T follicular helper cell (primary cell): ENCODE measurements at regions not wholly inside any gene's neighbourhood (a gene's known extent, or its start where the extent isn't known, plus 50 kb on each side); places are given as distances from the start of the nearest gene placed in this dataset.
"Not testable (repeated sequence)": the region's sequence is repeated elsewhere in the genome, so short reads cannot be mapped to it uniquely, and the experiment has no call there.

Experiments used
- DNase-seq: peaks from one replicate; pipeline ENCODE4 v3.0.0-alpha.2; 2020; ENCODE audit warnings: low read depth

DNA sequence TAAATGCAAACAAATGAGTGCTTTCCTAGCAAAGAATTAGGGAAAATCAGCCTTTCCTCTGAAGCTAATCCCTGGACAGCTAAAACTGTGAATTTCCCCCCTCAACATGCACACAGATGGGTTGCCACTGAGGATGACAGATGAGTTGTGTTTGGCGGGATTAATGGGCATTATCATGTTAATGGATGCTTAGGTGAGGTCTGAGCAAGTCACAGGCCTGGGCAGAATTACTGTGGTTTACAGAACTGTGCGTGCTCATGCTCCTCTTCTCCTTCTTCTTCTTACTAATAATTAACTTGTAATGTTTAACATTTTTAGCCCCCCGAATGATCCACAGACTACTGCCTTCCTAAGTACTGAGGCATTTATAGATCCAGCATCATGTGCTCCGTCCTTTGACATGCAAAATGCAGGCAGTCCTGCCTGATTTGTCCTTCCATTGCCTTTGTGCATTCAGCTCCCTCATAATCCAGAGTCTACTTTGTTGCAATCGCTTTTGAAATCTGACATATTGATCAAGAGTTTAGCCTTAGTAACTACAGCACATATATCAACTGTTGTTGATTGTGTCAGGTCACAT is 753.4 kb upstream of the MMS22L start:
- no peak for DNase-seq

DNA sequence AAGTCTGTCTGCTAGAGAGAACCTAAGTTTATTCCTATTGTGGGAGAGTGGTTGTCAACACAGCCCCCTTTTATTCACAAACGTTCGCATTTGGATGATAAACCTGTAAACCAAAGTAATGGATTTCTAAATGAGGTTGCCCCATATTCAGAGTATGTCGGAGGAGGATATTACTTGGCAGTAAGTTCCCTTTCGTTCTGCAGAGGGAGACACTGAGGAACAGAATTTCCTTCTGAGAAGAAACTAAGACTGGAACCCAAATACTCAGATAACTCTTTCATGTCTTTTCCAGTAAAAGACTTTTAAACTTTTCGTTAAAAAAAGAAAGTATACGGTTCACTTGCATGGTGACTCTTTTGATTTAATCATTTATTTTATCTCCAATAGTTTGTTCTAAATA is 754.6 kb upstream of the MMS22L start:
- no peak for DNase-seq

DNA sequence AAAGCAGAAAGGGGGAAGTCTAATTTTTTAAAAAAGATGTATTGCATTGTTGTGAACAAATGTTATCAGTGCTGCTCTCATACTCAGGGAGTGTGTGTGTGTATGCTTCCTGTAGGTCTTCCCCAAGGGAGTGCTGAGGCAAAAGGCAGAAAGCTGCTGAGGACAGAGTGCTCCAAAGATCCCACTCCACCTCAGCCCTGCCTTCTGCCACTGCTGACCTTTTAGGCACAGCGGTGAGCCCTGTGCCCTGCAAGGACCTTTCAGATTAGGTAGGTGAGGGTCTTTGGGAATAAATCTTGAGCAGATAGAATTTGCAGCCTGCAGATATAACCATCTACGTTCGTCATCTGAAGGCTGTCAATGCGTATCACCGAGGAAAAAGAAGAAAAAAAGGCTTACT is 756.4 kb upstream of the MMS22L start:
- DNase-seq: no peak

DNA sequence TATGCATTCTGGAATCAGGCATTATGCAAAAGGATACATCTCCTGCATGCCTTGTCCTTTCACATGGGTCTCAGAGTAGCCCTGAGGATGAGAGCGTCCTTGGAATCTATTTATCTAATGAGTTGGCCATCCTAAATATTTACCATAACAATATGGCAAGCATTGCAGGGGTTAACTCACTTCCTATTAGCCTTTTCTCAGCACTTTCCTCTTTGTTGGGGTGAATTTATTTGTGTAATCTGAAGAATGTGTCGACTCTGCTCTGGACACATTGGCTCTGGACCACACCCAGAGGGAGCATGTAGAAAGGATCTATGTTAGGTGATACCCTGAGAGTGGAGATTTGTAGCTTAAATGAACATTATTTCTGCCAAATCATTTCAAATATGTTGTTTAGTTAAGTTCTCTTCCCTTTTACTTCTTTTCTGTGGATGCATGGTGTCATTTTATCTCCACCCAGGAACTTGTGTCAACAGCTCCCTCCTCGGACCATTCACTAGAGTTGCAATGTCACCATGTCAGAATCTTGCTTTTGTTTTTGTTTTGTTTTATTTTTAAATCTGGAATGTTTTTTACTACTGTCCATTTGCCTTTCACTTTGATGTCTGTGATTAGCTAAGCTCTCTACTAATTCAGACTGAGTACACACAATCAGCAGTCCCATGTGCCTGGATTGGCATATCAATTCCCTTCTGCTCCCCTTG is 757.0 kb upstream of the MMS22L start:
- no peak for DNase-seq

DNA sequence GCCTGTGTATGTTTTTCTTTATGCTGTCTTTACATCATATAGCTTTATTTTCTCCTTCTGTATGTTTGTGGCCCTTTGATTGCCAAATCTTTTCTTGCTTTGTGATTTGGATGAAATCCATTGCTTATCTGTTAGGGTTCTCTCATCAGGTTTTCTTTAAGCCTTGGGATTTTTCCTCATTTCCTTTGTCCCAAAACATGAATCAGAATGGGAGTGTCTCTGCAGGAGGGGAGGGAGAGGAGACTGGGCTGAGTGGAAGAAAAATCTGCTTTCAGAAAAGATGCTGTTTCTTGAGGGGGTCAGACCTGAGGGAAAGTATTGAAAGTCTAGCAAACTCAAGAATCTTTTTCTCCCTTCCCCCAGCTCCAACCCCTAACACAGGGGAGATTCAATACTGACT is 758.0 kb upstream of the MMS22L start:
- no peak for DNase-seq

DNA sequence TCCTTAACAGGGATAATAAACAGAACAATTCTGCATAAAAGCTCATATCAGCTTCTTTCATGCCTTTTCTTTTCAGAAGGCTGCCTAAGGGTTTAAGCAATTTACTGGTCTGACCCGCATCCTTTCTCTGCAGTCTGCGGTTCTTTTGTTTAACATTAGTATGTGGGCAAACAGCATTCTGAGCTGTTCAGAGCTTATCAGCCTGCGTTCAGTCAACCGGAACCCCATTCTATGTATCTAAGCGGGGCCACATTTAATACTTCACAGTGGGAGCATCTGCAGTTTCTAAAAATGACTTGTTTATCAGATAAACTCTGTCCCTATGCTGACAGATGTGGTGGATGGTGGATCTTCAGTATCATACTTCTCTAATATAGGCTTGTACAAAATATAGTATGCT is 758.9 kb upstream of the MMS22L start:
- DNase-seq: no peak

DNA sequence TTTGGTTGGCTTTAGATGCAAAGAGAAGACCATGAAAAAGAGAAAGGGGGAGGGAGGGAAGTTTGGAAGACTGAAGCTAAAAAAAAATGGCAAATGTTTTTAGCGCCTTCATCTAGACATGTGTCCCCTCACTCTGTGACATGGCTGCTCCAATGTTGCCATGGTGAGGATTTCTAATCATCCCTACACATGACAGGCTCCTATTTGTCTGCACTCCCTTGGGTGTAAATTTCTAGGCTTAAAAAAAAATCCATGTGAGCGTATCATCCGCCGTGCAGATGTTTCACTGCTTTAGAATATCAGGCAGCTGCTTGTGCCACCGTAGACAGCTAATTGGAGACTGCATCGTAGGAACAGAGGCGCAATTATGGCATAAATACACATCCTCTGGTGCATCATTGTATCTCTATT is 761.1 kb upstream of the MMS22L start:
- DNase-seq: no peak

DNA sequence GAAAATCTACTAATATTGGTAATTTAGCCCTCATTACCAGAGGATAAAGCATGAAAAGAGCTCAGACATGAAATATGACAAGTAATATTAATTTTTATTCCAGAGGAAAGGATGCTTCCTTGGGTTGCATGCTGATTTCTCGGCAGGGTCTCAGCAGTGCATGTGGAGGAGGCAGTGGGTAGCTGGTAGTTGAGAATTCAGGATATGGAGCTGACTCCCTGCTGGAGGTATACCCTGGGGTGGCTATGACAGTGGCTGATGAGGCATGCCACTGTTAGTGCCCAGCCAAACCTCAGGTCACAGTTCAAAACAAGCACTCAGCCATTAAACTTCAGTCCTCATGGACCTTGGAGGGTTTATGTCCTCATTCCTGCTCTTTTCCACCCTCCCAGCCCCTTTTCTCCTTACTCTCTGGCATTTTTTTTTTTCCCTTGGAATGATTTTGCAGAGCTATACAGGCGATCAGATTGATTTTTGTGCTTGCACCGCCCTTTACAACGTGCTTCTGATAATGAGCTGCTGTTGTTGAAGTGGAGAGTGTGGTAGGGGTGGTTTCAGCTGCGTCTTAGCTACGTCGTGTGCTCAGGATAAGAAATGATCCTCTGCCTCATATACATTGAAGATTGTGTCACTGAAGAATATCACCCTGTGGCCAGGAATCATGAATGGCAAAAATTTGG is 761.9 kb upstream of the MMS22L start:
- DNase-seq: no peak

DNA sequence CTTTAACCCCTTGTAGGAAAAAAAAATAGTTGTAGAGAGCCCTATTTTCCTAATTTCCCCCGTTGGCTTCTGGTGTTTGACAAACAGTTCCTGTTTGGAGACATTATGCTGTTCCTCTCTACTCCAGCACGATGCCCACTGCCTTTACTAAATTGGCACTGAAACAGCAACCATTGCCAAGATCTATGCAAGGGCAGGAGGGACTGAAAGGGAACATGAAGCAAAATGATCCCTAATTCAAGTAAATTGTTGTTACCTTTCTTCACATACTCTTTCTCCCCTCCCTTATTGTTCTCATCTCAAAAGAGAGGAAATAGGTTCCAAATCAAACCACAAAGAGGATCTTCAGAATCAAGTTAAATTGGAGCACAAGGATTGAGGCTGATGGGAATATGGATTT is 764.1 kb upstream of the MMS22L start:
- DNase-seq: no peak

DNA sequence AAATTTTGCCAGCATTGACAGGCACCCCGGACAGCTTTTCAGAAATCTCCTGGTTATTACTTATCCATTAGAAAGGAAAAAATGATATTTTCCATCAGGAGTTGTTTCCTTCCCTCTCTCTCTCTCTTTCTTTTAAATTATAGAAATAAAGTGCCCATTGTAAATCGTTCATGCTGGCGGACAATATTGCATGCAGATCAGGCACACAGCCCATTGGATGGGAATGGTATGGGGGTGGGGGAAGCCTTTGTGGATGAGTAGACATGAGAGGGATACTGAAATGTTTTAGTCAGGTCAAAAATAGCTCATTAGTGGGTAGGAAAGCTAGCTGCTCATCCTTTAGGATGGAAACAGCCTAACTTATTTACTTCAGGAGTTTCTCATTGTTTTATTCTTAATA is 764.9 kb upstream of the MMS22L start:
- no peak for DNase-seq

DNA sequence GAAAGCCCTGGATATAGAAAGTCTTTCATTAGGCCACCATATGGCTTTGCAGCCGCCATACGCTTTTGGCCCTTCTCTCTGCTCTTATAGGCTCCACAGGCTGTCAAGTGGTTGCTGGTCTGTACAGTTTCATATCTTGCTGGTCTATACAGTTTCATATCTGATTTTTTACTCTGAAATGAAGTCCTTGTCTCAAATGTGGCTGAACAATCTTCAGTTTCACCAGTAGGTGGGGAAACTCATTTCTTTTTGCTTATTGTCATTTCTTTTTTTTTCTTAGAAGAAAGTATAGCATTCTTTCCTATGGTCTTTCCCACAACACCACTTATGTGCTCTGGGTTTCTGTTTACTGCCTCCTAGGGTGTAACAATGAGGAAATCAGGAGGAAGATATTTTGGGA is 771.4 kb upstream of the MMS22L start:
- DNase-seq: no peak

DNA sequence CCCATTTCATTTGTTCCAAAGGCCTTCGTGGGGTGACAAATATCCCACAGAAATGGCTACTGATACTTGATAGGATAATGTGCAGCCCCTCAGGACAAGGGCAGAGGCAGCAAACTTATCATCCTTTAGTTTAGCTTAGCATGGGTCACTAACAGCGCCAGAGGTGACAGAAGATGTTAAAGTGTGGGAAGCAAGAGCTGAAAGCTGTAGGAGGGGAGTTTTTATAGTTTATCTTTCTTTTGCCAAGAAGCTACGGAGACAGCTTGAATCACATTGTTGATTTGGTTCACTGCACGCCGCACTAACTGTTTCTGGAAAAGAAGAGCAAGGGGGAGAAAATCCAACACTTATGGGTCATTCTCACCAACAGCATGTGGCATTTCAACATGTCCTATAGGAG is 773.9 kb upstream of the MMS22L start:
- no peak for DNase-seq

DNA sequence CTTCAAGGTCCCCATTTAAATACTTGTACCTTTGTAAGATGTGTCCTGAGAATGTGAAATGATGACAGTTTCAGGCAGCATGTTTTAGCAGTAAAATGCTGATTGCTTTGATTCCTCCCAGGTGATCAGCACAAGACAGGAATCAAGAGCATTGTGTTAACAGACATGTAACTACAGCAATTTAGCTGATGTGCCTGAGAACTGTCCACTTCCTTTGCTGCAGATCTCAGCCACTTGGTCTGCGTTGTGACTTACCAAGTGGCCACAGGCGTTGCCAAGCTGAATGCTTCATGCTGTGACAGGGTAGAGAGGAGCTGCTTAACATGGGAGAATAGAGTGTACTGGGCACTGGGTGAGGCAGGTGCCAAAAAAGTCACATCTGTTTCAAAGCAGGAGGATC is 767.0 kb upstream of the POU3F2 start:
- no peak for DNase-seq

DNA sequence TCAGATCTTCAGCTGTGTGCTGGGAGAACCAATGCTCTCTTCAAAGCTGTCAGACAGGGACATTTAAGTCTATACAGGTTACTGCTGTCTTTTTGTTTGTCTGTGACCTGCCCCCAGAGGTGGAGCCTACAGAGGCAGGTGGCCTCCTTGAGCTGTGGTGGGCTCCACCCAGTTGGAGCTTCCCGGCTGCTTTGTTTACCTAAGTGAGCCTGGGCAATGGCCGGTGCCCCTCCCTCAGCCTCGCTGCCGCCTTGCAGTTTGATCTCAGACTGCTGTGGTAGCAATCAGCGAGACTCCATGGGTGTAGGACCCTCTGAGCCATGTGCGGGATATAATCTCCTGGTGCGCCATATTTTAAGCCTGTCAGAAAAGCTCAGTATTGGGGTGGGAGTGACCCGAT is 745.8 kb upstream of the POU3F2 start:
- not testable (repeated sequence) for DNase-seq

DNA sequence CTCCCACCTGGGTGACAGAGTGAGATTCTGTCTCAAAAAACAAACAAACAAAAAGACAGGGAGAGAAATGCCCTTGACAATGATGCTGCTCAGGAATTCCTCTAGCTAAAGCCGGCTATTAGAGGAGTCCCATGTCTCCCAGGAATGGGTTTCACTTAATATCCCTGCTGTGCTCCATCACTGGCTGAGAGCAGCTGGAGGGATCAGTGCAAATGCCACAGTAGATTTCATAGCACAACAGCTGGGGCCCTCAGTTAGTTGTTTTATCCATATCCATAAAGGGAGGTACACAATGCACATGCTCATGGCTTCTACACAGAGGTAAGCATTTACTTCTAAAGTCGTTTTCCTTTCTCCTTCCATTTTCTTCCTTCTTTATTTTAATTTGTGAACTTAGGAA is 742.0 kb upstream of the POU3F2 start:
- DNase-seq: no peak

DNA sequence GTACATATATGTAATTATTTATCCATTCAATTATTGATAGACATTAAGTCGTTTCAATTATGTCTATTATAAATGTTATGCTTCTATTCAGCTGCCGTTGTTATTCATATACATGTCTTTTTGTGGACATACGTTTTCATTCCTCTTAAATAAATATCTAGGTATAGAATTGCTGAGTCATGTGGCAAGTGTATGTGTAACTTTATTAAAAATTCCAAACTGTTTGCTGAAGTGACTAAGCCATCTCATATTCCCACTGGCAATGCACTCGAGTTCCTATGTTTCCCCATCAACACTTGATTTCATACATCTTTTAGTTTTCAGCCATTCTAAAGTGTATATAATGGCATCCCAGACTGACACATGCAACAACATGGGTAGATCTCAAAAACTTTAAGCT is 739.7 kb upstream of the POU3F2 start:
- no peak for DNase-seq

DNA sequence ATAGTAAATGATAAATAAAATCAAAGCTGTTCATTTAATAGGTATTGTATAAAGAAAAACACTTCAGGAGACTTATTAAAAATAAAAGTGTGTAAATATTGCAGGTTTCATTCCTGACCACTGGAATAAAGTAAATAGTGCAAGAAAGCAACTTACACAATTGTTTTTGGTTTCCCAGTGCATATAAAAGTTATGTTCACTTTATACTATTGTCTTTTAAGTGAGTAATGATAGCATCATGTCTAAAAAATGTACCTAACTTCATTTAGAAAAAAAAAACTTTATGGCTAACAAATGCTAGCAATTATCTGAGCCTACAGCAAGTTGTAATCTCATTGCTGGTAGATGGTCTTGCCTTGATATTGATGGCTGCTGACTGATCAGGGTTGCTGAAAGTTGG is 726.6 kb upstream of the POU3F2 start:
- DNase-seq: no peak

DNA sequence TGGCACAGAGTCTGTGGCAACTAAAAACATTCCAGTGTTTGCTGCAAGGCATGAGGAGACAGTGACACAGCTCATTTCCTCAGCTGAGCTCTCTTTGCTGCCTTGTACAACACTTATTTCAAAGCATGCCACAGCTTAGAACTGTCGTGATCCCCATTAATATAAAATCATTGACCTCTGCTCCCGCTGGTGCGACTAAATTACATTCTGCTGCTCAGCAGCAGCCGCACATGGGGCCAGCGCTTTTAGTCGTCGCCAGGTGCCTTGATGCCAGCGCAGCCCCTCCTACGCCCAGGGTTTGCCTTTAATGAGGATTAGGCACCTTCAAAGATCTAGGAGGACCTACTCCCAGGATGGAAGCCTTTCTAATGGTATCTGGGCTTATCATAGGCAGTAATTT is 717.9 kb upstream of the POU3F2 start:
- DNase-seq: no peak

DNA sequence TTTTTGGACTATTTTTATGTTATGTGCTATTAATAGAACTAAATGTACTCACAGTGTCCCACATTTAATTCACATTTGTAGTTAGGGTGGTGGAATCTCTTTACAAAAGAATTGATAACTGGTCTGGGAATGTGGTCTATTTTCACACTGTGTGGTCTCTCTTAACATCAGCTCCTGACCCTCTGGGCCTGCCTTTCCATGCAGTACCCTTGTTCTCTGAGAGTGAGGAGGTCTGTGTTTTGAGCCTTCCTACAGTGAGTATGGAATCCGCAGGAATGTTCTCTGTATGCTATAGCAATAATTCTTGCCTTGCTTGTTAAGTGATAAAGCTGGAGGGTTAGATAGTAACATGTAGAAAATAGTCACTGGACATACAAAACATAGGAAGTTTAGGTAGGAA is 717.3 kb upstream of the POU3F2 start:
- DNase-seq: no peak

DNA sequence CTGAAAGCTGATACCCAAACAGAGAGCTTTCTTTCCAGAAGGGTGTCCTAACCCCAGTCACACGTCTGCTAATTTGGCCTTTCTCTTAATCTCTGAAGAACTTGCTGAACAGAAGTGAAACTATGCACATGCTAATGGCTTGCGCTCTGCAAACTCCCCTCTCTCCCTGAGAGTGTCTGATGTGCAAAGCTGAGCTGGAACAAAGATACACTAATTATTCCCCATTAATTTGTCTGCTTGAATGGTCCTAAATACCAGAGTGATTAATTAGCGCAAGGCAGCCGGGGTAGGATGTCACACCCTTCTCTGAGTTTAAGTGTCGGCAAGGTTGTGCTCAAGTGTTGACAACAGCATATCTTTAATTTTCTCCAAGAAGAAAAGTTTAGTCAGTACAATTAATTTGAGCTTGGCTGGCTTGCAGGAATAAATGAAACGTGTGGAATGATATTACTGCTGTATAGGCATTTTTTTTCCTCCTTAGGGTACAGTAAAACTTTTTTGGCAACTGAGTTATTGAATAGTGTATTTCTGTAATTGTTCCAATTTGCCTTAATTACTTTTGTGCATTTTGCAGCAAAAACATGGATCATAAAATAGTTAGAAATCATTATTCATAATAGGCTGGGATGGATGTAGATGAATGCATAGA is 715.9 kb upstream of the POU3F2 start:
- no peak for DNase-seq

DNA sequence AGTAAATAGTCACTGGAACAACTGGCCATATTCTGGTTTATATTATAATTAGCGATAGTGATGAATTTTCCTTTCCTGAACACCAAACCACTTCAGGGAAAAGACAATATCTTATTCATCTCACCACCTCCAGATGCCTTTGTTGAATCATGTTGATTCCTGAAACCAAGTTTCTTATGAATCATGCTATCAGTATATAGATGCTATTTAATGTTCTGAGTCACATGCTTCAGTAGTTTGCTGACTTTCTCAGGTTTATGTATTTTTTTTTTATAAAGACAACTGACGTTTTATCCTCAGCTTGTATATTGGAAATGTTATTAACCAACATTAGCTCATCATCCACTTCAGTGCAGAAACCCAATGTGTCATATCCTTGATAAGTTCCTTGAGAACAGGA is 710.2 kb upstream of the POU3F2 start:
- DNase-seq: no peak

DNA sequence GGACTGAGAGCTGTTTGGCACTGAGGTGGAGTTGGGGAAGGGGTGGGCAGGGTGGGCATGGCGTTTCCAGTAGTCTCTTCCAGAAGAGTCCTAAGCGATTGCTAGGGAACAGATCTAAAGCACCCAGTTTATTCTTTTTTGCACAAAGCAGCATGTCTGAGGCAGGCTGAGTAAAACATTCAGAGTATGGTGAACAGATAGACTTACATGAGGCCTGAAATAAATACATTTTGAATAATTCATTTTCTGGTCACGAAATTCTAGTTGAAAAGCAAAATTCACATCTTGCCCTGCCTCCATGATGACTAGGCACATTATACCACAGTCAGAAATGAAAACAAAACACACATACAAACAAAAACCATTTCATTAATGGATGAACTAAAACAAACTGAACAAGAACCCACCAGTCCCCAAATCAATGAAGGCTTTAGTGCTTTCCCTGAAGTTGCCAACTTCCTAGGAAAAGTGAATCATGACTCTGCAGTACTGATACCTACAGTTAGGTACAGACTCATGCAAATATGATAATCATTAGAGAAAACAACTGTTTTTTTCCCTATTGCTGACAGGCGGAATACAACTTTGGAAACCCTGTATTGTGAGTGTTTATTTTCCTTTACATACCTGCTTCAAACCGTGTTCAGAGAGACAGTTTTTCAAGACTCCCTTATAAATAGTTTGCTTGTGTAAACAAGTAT is 702.9 kb upstream of the POU3F2 start:
- no peak for DNase-seq

DNA sequence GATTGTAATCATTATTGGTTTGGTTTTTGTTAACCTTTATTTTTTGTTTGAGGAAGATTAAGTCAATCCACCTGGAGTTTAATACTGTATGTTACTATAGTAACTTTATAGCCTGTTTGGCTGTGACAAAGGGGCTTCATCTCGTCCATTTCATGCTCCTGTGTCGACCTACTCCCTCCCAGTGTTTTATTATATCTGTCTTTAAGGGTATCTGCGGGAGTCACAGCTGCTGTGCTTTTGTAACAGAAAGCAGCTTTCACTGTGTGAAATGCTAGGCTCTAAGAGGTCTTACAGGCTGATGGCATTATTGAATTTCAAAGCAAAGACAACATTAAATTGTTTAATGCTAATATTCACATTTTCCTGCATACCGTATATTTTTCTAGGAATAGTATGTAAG is 698.0 kb upstream of the POU3F2 start:
- no peak for DNase-seq
